HepG2 (cell line): ENCODE measurements at regions not wholly inside any gene's neighbourhood (a gene's known extent, or its start where the extent isn't known, plus 50 kb on each side); places are given as distances from the start of the nearest gene placed in this dataset.

ENCODE experiments used
- CTCF ChIP-seq: sonication (generic); formaldehyde crosslinking; IDR thresholded peaks from 2 replicates; pipeline ENCODE4 v1.5.0; 2020; ENCODE audit warnings: mild to moderate bottlenecking, missing genetic modification reagents, moderate library complexity
- HMGA1 ChIP-seq: sonication (generic); formaldehyde crosslinking; conservative IDR thresholded peaks from 2 replicates; pipeline ENCODE4 v1.4.0; 2020; ENCODE audit warnings: missing genetic modification reagents
- NFIB ChIP-seq: sonication (generic); formaldehyde crosslinking; IDR thresholded peaks from 2 replicates; pipeline ENCODE4 v1.9.0; 2021; ENCODE audit warnings: missing genetic modification reagents, mild to moderate bottlenecking, borderline replicate concordance
- POLR2AphosphoS5 ChIP-seq: IDR thresholded peaks from 2 replicates; pipeline ENCODE4 v1.6.1; 2012; ENCODE audit warnings: low read depth, low read length
- STAG1 ChIP-seq: sonication (generic); formaldehyde crosslinking; IDR thresholded peaks from 2 replicates; pipeline ENCODE4 v1.4.0; 2020; ENCODE audit warnings: missing genetic modification reagents
- ZBTB8A ChIP-seq: sonication (generic); formaldehyde crosslinking; IDR thresholded peaks from 2 replicates; pipeline ENCODE4 v1.4.0; 2020; ENCODE audit warnings: mild to moderate bottlenecking, low read depth, missing genetic modification reagents, borderline replicate concordance
- ZNF780A ChIP-seq: sonication (generic); formaldehyde crosslinking; IDR thresholded peaks from 2 replicates; pipeline ENCODE4 v1.8.0; 2022; ENCODE audit warnings: mild to moderate bottlenecking, missing genetic modification reagents, moderate library complexity

- TF ChIP-seq STAG1 (CRISPR knock-in tag) (no peak), ZBTB8A (no peak), HMGA1 (CRISPR knock-in tag) (no peak), ZNF780A (CRISPR knock-in tag) (no peak), CTCF (CRISPR knock-in tag) (no peak), POLR2AphosphoS5 (no peak), NFIB (CRISPR knock-in tag) (no peak)
These were observed 399.1 kb upstream of the AMELY start for GRCh38 chrY:7310482-7311269.
